ENCODE measurements at regions not wholly inside any gene's neighbourhood (a gene's known extent, or its start where the extent isn't known, plus 50 kb on each side); places are given as distances from the start of the nearest gene placed in this dataset.
A peak's percentile ranks its signal among the peaks of the same experiment; 100 is the strongest.

GRCh38 chr9:16996901-16997491 is 126.5 kb upstream of the BNC2 start:
- DNase-seq (ENCODE audit: low read depth, low spot score) (no peak), ATAC-seq (no peak)
- Histone ChIP-seq H2AFZ (ENCODE audit: low read depth, low read length, poor library complexity, severe bottlenecking) (no peak overlapping the region), H3K79me2 (ENCODE audit: insufficient read depth, low read length) (no peaks in the 10 kb centered on the region), H3K36me3 (ENCODE audit: control insufficient read depth in 1 of 2, insufficient read depth in 2 of 2, low read length in 2 of 2) (no peaks in the 10 kb centered on the region), H3K4me2 (ENCODE audit: low read length) (no peak overlapping the region), H4K20me1 (ENCODE audit: insufficient read depth) (no peaks in the 10 kb centered on the region), H3K27ac (ENCODE audit: low read depth, low read length) (no peak overlapping the region), H3K27me3 (ENCODE audit: insufficient read depth, low read length) (no peaks in the 10 kb centered on the region), H3K4me1 (ENCODE audit: control insufficient read depth in 1 of 2, insufficient read depth in 2 of 2, low read length in 2 of 2) (no peaks in the 10 kb centered on the region), H3K4me3 (replicated peaks in 1 of 2; ENCODE audit: low read depth in 1 of 2, low read length in 2 of 2) (no peak overlapping the region), H3K9ac (ENCODE audit: low read length) (no peak overlapping the region), H3K9me3 (ENCODE audit: control insufficient read depth in 1 of 2, insufficient read depth in 1 of 2, low read depth in 1 of 2, low read length in 2 of 2) (peaks cover 0 to 12% of the 10 kb centered on the region in 2 experiments; a peak in 1 of 4 replicates), H3K9me2 (ENCODE audit: insufficient read depth) (no peaks in the 10 kb centered on the region)
- intact Hi-C loops (cut with micrococcal nuclease), result no loop called here
- POLR2A ChIA-PET, result no interaction called here
- CTCF ChIA-PET, result no interaction called here
- RAD21 ChIA-PET (ENCODE audit: low non-redundant PET in 1 of 2, low total read pairs in 2 of 2, uncharacterized antibody in 2 of 2, unreplicated experiment in 2 of 2), result no interaction called here
- TF ChIP-seq SP1 (IDR thresholded peaks at IDR 0.05; ENCODE audit: low read depth) (no peak), CBX3 (IDR thresholded peaks at IDR 0.05; ENCODE audit: low read depth) (peak; percentile 73; the same call in 1 of the 2 replicates)
- BruUV-seq (replicated peaks), result no TSS peak

GRCh38 chr9:16992138-16992537 is 121.7 kb upstream of the BNC2 start:
- intact Hi-C loops (cut with micrococcal nuclease), result no loop called here
- no peaks in the 10 kb centered on the region for H3K9me2 ChIP-seq (ENCODE audit: insufficient read depth)
- TF ChIP-seq SRF (IDR thresholded peaks at IDR 0.05; ENCODE audit: low read depth), result no peak
- TF ChIP-seq EZH2phosphoT487 (IDR thresholded peaks at IDR 0.05; ENCODE audit: borderline replicate concordance), result no peak
- TF ChIP-seq CTCF (IDR thresholded peaks at IDR 0.05 in 2 of 3, conservative IDR thresholded peaks at IDR 0.05 in 1 of 3; ENCODE audit: borderline replicate concordance in 1 of 3, insufficient read depth in 1 of 3, low read depth in 2 of 3, low read length in 2 of 3), result no peak
- no peak for TF ChIP-seq YY1 (IDR thresholded peaks at IDR 0.05; ENCODE audit: extremely low read depth, insufficient replicate concordance, low read depth, low read length)
- TF ChIP-seq RAD21 (IDR thresholded peaks at IDR 0.05; ENCODE audit: low read depth), result no peak
- no peaks in the 10 kb centered on the region for H3K4me1 ChIP-seq (ENCODE audit: control insufficient read depth in 1 of 2, insufficient read depth in 2 of 2, low read length in 2 of 2)
- RAD21 ChIA-PET (ENCODE audit: low non-redundant PET in 1 of 2, low total read pairs in 2 of 2, uncharacterized antibody in 2 of 2, unreplicated experiment in 2 of 2), result no interaction called here
- H3K36me3 ChIP-seq (ENCODE audit: control insufficient read depth in 1 of 2, insufficient read depth in 2 of 2, low read length in 2 of 2), result no peaks in the 10 kb centered on the region
- H3K9me3 ChIP-seq (ENCODE audit: control insufficient read depth in 1 of 2, insufficient read depth in 1 of 2, low read depth in 1 of 2, low read length in 2 of 2), result peaks cover 0 to 12% of the 10 kb centered on the region in 2 experiments; a peak in 1 of 4 replicates
- CTCF ChIA-PET, result no interaction called here
- H4K20me1 ChIP-seq (ENCODE audit: insufficient read depth), result no peaks in the 10 kb centered on the region
- H3K9ac ChIP-seq (ENCODE audit: low read length), result no peak overlapping the region
- BruUV-seq (replicated peaks), result no TSS peak
- H2AFZ ChIP-seq (ENCODE audit: low read depth, low read length, poor library complexity, severe bottlenecking), result no peak overlapping the region
- H3K4me3 ChIP-seq (replicated peaks in 1 of 2; ENCODE audit: low read depth in 1 of 2, low read length in 2 of 2), result no peak overlapping the region
- no peaks in the 10 kb centered on the region for H3K27me3 ChIP-seq (ENCODE audit: insufficient read depth, low read length)
- no peaks in the 10 kb centered on the region for H3K79me2 ChIP-seq (ENCODE audit: insufficient read depth, low read length)
- no peak for ATAC-seq
- no peak overlapping the region for H3K4me2 ChIP-seq (ENCODE audit: low read length)
- no peak for DNase-seq (ENCODE audit: low read depth, low spot score)
- POLR2A ChIA-PET, result no interaction called here
- no peak overlapping the region for H3K27ac ChIP-seq (ENCODE audit: low read depth, low read length)

Data from HCT116 (cell line).